ENCODE measurements at regions not wholly inside any gene's neighbourhood (a gene's known extent, or its start where the extent isn't known, plus 50 kb on each side); places are given as distances from the start of the nearest gene placed in this dataset.

DNA sequence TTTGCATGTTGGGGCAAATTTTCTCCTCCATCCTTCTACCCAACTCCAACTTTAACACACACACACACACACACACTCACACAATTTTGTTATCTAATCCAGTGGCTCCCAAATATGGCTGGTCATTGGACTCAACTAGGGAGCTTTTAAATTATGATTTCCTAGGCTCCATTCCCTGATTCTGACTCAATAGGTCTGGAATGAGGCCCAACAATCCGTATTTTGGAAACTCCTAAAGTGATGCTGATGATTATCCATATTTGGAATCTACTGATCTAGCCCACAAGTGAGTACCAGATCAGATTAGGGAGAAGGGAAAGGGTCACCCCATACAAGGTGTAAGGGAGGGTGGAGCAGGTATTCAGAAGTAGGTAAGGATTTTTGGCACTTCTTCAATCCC is 309.7 kb downstream of the TLE1 start:
- H3K4me3 ChIP-seq (ENCODE audit: low read depth, low read length): no peak overlapping the region
- DNase-seq (ENCODE audit: low read depth): no peak
- TF ChIP-seq POLR2A (IDR thresholded peaks at IDR 0.05; ENCODE audit: extremely low read depth, insufficient read length): no peak
- TF ChIP-seq, protein P1, sequence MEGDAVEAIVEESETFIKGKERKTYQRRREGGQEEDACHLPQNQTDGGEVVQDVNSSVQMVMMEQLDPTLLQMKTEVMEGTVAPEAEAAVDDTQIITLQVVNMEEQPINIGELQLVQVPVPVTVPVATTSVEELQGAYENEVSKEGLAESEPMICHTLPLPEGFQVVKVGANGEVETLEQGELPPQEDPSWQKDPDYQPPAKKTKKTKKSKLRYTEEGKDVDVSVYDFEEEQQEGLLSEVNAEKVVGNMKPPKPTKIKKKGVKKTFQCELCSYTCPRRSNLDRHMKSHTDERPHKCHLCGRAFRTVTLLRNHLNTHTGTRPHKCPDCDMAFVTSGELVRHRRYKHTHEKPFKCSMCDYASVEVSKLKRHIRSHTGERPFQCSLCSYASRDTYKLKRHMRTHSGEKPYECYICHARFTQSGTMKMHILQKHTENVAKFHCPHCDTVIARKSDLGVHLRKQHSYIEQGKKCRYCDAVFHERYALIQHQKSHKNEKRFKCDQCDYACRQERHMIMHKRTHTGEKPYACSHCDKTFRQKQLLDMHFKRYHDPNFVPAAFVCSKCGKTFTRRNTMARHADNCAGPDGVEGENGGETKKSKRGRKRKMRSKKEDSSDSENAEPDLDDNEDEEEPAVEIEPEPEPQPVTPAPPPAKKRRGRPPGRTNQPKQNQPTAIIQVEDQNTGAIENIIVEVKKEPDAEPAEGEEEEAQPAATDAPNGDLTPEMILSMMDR (IDR thresholded peaks at IDR 0.05; ENCODE audit: low read depth, low read length): no peak
- TF ChIP-seq MAX (IDR thresholded peaks at IDR 0.05; ENCODE audit: low read depth, low read length): no peak
- TF ChIP-seq MYC (IDR thresholded peaks at IDR 0.05; ENCODE audit: low read depth, low read length): no peak

DNA sequence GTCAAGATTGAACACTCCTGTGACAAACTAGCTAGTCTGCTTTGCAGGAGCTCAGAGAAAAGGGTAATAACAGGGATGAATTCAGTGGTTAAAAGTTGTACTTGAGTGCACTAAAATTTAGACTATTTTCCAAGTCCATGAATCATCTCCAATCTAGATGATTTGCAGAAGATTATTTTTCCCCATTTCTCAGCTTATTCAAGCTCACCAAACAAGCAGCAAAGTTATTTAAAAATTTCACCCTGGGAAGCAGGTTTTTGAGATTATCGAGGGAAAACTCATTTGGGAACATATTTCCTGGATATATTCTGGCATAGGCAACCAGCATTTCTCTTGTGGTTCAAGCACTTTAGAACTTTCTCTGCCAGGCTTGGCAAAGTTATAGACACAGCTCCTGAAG is 311.4 kb downstream of the TLE1 start:
- TF ChIP-seq, protein P1 (IDR thresholded peaks at IDR 0.05; ENCODE audit: low read depth, low read length): no peak
- no peak for TF ChIP-seq MYC (IDR thresholded peaks at IDR 0.05; ENCODE audit: low read depth, low read length)
- no peak for TF ChIP-seq MAX (IDR thresholded peaks at IDR 0.05; ENCODE audit: low read depth, low read length)
- no peak for TF ChIP-seq POLR2A (IDR thresholded peaks at IDR 0.05; ENCODE audit: extremely low read depth, insufficient read length)
- H3K4me3 ChIP-seq (ENCODE audit: low read depth, low read length): no peak overlapping the region
- DNase-seq (ENCODE audit: low read depth): no peak

DNA sequence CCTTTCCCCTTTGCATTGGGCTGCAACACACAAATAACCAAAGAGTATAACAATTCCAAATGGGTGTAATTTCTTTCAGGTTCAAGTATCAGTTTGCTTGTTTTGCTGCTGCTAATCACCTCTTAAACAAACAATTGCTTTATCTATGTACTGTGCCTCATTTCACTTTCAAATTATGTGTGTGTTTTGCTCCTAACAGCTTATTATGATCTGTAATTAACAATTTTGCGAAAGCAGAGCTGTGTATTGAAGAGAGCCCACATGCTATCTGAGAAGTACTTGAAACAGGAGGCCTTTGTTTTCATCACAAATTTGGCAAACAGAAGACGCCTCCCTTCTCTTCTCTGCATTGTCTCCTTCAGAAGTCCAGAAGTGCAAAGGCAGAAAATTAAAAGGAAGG is 312.0 kb downstream of the TLE1 start:
- no peak for TF ChIP-seq MAX (IDR thresholded peaks at IDR 0.05; ENCODE audit: low read depth, low read length)
- TF ChIP-seq MYC (IDR thresholded peaks at IDR 0.05; ENCODE audit: low read depth, low read length): no peak
- TF ChIP-seq, protein P1 (IDR thresholded peaks at IDR 0.05; ENCODE audit: low read depth, low read length): no peak
- TF ChIP-seq POLR2A (IDR thresholded peaks at IDR 0.05; ENCODE audit: extremely low read depth, insufficient read length): no peak
- DNase-seq (ENCODE audit: low read depth): no peak
- no peak overlapping the region for H3K4me3 ChIP-seq (ENCODE audit: low read depth, low read length)

- peak; percentile 20 for DNase-seq (ENCODE audit: low read depth)
- TF ChIP-seq, protein P1 (IDR thresholded peaks at IDR 0.05; ENCODE audit: low read depth, low read length): no peak
- no peak for TF ChIP-seq MAX (IDR thresholded peaks at IDR 0.05; ENCODE audit: low read depth, low read length)
- no peak for TF ChIP-seq POLR2A (IDR thresholded peaks at IDR 0.05; ENCODE audit: extremely low read depth, insufficient read length)
- no peak for TF ChIP-seq MYC (IDR thresholded peaks at IDR 0.05; ENCODE audit: low read depth, low read length)
- H3K4me3 ChIP-seq (ENCODE audit: low read depth, low read length): no peak overlapping the region
These were observed 313.9 kb downstream of the TLE1 start for GRCh38 chr9:81375187-81376100.

GRCh38 chr9:81374459-81375186 is 314.7 kb downstream of the TLE1 start:
- no peak overlapping the region for H3K4me3 ChIP-seq (ENCODE audit: low read depth, low read length)
- no peak for DNase-seq (ENCODE audit: low read depth)
- no peak for TF ChIP-seq MAX (IDR thresholded peaks at IDR 0.05; ENCODE audit: low read depth, low read length)
- TF ChIP-seq, protein P1 (IDR thresholded peaks at IDR 0.05; ENCODE audit: low read depth, low read length): no peak
- TF ChIP-seq POLR2A (IDR thresholded peaks at IDR 0.05; ENCODE audit: extremely low read depth, insufficient read length): no peak
